ENCODE measurements at regions not wholly inside any gene's neighbourhood (a gene's known extent, or its start where the extent isn't known, plus 50 kb on each side); places are given as distances from the start of the nearest gene placed in this dataset.

- no peak for TF ChIP-seq ZNF263 (CRISPR knock-in tag; IDR thresholded peaks at IDR 0.05; ENCODE audit: low read depth)
- TF ChIP-seq MAX (CRISPR knock-in tag; IDR thresholded peaks at IDR 0.05): no peak
- TF ChIP-seq CTCF (IDR thresholded peaks at IDR 0.05): no peak
Measured at GRCh38 chr20:43252761-43253160, 63.1 kb upstream of the PTPRT start.

Measured in WTC11 (cell line).